HK-2 (cell line): ENCODE measurements at regions not wholly inside any gene's neighbourhood (a gene's known extent, or its start where the extent isn't known, plus 50 kb on each side); places are given as distances from the start of the nearest gene placed in this dataset.

Source experiments
- DNase-seq: peaks from one replicate; pipeline ENCODE4 v3.0.0-alpha.2; 2018; ENCODE audit not compliant: unreplicated experiment

- no peak for DNase-seq
Observed at GRCh38 chr16:85473323-85473722, 139.8 kb upstream of the GSE1 start.

- no peak for DNase-seq
Observed at GRCh38 chr16:85473909-85474620, 139.1 kb upstream of the GSE1 start.

- no peak for DNase-seq
Observed at GRCh38 chr16:85474621-85475217, 138.4 kb upstream of the GSE1 start.

- no peak for DNase-seq
Observed at GRCh38 chr16:85475233-85475632, 137.9 kb upstream of the GSE1 start.

GRCh38 chr16:85475691-85476300 lies 137.3 kb upstream of the GSE1 start:
- no peak for DNase-seq

GRCh38 chr16:85476389-85476788 lies 136.7 kb upstream of the GSE1 start:
- DNase-seq, result no peak

- no peak for DNase-seq
Observed at GRCh38 chr16:85477801-85478363, 135.2 kb upstream of the GSE1 start.

GRCh38 chr16:85479972-85480726 lies 133.0 kb upstream of the GSE1 start:
- DNase-seq, result no peak

- DNase-seq, result no peak
Observed at GRCh38 chr16:85480727-85481101, 132.4 kb upstream of the GSE1 start.

- no peak for DNase-seq
Observed at GRCh38 chr16:85481206-85481605, 131.9 kb upstream of the GSE1 start.

- DNase-seq, result no peak
Observed at GRCh38 chr16:85481738-85482137, 131.4 kb upstream of the GSE1 start.

- DNase-seq, result no peak
Observed at GRCh38 chr16:85483424-85483823, 129.7 kb upstream of the GSE1 start.

GRCh38 chr16:85484347-85485300 lies 128.5 kb upstream of the GSE1 start:
- no peak for DNase-seq

GRCh38 chr16:85485379-85485778 lies 127.7 kb upstream of the GSE1 start:
- DNase-seq, result no peak

GRCh38 chr16:85486256-85486915 lies 126.7 kb upstream of the GSE1 start:
- no peak for DNase-seq

- DNase-seq, result no peak
Observed at GRCh38 chr16:85488414-85488813, 124.7 kb upstream of the GSE1 start.

- no peak for DNase-seq
Observed at GRCh38 chr16:85490407-85491057, 122.6 kb upstream of the GSE1 start.

GRCh38 chr16:85491058-85491771 lies 121.9 kb upstream of the GSE1 start:
- DNase-seq, result no peak

GRCh38 chr16:85491798-85492294 lies 121.3 kb upstream of the GSE1 start:
- DNase-seq, result no peak
